ENCODE measurements at regions not wholly inside any gene's neighbourhood (a gene's known extent, or its start where the extent isn't known, plus 50 kb on each side); places are given as distances from the start of the nearest gene placed in this dataset.
"Not testable (repeated sequence)": the region's sequence is repeated elsewhere in the genome, so short reads cannot be mapped to it uniquely, and the experiment has no call there.

DNA sequence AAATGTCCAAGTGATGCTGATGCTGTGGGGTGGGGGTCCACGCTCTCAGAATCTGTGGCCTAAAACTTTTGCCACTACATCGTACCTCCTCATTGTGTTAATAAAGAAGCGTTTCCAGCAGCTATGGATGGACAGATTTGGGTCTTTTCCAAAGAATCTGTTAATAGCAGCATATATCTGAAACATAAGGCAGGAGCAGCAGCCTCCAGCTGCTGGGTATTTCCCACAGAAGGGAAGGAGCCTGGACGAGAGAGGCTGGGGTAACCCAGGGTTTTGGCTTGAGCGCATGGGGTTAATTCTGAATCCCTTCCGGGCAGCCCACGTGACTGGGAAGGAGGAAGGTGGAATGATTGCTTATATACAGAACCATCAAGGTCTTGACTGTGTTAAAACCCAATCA lies 332.4 kb downstream of the BCOR start:
- no peak for DNase-seq (ENCODE audit: low read depth)

DNA sequence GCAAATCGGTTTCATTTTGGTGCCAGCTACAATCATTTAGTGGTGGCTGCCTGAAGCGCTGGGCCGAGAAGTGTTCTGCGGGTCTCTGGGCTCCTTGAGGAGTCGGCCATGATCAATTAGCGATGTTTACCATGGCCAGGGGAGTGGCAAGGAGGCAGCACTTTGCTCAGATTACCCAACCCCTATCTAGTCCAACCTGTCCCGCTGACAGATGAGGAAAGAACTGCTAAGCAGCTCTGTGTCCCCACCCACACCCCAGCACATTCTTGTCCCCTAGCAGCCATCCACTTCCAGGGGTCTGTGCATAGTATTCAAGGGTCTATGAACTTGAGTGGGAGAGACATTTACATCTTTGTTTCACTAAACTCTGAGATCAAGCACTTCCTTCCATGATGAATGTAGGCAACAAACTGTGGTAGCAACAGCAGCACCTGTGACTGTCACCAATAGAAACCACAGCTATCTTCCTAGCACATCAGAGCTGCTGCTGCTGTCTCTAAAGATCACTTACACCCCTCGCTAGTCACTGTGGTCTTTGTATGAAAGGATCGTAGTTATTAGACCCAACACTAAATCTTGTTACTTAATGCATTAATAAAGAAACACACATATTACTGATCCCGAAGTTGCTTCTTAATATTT lies 331.6 kb downstream of the BCOR start:
- DNase-seq (ENCODE audit: low read depth): no peak

DNA sequence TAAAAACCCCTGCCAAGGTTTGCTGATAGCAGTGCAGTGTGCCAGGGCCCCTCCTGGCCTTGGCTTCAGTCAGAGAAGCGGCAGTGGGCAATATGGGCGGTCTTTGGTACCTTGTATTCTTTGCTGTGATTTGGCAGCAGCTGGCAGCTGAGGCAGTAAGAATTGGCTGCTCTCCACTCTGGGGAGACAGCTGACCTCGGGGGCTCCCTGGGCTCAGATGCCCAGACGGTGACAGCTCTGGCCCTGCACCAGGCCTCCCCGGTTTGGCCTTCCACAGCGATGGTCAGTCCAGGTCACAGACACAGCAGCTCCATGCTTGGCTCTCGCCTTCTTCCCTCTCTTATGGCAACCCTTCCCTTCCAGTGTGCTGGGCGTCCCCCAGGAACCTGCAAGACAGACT lies 330.9 kb downstream of the BCOR start:
- DNase-seq (ENCODE audit: low read depth): no peak

DNA sequence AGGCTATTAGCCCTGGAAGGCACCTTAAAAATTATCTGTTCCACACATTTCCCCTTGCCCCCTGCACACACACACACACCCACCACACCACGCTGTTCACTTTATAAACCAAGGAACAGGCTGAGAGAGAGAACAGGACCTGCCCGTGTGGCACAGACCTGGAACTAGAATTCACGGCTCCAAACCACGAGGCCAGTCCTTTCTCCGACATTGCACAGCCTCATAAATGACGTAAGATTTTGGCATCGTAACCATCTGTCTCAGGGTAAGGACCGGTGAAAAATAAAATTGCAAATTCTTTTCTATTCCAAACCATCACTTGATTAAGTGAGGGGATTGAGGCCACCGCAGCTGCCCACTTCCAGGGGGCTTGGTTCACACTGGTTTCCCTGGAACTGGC lies 330.3 kb downstream of the BCOR start:
- DNase-seq (ENCODE audit: low read depth): no peak

DNA sequence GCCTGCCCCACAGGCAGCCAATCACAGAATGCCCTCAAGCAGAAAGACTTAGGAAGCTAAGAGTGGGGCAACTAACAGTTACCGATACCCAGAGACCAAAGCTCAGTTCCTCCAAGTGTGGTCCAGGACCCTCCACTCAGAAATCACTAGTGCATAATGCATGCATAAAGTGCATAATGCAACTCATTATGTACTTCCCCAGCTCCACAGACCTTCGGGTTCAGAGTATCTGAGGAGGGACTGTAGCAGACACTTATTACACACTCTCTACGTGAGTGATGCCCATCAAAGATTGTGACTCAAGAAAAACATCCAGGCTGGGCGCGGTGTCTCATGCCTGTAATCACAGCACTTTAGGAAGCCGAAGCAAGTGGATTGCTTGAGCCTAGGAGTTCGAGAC lies 328.0 kb downstream of the BCOR start:
- DNase-seq (ENCODE audit: low read depth): no peak

DNA sequence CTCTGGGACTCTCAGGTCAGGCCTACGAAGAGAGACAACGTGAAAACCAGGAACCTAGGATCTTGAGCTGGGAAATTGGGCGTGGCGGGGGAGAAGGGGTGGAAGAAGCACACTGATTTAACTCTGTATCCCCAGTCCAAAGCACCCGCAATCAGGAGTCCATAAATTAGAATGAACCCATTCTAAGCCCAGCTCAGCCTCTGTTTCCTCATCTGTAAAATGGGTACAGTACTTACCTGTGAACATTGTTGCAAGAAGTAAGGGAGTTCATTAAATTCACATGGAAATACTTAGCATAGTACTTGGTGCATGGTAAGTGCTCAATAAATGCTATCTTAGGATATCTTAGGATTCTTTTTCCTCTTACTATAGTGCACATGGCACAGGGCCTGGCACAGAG lies 326.7 kb downstream of the BCOR start:
- DNase-seq (ENCODE audit: low read depth): no peak

DNA sequence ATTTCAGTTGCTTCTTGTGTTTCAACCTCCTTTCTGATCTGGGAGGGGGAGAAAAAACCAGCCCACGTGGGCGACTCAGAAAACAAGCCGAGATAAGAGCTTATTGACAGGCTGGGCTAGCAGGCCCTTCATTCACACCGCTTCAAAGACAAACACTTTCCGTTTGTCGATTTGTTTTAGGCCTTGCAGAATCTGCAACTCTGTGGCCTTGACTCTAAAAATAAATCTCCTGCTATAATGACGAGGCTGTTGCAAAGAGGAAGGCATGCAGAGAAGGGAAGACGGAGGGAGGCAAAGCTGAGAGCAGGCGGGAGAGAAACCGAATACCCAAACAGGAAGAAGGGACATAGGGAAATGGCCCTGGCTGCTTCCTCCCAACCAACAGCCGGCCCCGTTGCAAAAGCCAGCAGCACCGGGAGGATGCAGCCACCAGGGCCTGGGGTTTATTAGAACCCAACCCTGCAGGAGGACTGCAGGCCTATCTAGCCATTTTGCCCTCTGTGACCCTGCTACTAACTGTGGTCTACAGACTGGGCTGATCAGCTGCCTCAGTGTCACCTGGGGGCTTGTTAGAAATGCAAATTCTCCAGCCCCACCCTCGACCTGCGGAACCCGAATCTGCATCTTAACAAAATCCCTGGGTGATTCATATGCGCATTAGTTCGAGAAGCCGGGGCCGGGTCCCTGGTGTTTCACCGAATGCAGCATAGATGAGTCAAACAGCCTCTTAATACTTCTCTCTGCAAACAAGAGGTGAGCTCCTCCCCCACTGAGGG lies 325.5 kb downstream of the BCOR start:
- DNase-seq (ENCODE audit: low read depth): no peak

DNA sequence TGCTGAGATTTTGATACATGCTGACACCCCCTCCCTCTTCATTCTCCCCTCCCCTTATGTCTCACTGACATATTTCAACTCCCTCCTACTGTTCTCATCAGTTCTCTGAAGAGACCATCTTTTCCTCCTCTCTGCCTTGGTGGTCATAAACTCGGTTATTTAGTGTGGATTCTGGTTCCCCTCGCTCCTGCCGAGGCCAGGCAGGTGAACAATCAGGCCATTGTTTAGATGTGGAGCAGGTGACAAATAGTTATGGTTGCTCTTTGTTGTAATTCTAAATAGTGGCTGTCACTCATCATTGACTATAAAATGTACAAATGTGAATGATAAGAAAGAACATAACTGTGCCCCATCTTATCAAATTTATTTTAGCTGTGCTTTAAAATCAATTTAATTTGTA lies 324.6 kb downstream of the BCOR start:
- no peak for DNase-seq (ENCODE audit: low read depth)

DNA sequence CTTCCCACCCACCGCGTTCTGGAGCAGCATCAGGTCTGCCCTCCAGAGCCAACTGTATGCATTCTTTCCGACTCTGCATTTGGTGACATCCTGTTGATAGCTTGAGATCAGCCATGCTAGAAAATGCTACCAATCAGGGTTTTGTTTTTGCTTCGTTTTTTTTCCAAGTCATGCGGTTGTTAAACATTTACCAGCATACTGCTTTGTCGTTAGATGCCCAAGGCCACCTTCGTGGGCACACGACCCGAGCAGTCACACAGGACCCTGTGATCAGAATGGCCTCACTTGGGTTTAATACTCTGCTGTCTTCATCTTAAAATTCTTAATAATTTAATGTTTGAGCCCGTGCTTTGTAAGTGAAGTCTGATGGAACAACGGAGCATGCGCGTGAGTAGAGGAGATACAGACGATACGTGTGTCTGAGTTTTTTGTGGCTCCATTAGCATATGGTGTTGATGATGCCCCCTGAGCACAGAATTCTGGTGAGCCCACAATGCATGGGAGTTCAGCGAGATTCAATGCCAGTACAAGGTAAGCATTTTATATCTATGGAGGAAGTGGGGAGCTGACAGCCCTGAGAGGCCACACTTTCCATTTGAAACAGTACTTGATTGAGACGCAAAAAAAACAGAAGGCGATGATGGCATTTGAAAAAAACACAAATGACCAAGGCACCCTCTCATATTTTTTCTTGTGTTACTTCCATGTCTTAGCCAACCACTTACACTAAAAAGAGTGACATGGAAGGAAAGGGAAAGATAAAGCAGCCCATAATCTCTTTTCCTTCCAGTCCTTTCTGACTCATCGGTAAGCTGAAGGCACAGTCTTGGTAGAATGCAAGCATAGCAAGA lies 323.6 kb downstream of the BCOR start:
- DNase-seq (ENCODE audit: low read depth): no peak

DNA sequence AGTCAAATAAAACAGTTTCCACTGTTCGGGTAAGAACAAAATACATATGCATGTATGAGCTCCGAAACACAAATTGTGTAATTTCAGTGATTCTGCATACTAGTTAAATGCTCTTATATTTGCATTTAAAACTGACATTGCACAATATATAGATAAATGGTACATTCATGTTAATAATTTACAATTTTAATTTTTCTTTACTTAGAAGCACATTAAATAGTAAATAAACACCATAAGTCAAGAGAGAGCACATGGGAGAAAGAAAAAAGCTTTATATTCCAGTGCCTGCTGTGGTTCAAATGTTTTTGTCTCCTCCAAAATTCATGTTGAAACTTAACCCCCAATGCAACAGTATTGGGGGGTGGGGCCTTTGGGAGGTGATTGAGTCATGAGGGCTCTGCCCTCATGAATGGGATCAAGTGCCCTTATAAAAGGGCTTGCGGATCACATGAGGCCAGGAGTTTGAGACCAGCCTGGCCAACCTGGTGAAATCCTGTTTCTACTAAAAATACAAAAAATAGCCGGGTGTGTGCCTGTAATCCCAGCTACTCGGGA lies 322.9 kb downstream of the BCOR start:
- no peak for DNase-seq (ENCODE audit: low read depth)

DNA sequence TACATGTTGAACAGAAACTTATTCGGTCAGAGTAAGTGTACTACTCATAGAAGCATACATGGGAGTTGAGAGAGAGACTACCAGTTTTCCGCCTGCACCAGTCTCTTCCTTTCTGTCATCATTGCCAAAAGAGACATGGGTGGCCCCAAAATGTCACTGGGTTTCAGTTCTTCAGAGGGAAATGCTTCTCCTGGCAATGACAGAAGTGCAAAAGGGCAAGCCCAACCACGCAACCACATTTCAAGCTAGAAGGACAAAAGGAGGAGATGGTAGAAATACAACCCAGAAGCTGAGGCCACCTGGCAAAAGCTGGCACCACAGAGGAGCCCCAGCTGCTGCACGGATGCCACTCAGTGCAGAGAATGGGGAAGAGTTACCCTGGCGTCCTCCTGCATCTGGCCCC lies 320.1 kb downstream of the BCOR start:
- no peak for DNase-seq (ENCODE audit: low read depth)

DNA sequence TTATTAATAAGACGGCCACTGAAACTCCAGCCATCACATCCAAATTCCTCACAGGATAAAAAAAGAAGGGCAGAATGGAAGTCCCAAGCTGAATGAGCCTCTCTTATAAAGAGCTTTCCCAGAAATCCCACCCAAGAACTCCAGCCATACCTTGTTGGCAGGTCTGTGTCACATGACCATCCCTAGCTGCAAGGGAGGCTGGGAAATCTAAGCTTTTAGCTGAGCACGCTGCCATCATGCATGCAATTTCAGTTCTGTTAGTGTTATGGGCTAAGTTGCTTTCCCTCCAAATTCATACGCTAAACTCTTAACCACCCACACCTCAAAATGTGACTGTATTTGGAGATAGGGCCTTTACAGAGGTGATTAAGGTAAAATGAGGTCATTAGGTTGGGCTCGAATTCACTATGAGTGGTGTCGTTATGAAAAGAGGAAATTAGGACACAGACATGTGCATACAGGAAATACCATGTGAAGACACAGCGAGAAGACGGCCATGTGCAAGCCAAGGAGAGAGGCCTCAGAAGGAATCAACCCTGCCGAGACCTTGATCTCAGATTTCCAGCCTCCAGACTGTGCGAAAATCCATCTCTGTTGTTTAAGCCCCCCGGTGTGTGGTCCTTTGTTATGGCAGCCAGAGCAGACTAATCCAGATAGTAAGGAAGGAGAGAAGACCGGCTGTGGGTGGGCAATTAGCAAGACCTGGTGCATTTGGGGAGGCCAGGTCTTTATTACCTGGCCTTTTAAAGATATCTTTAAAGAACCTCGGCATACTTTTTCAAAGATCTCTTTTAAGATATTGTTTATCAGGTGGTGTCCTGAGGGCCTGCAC lies 317.6 kb downstream of the BCOR start:
- no peak for DNase-seq (ENCODE audit: low read depth)

DNA sequence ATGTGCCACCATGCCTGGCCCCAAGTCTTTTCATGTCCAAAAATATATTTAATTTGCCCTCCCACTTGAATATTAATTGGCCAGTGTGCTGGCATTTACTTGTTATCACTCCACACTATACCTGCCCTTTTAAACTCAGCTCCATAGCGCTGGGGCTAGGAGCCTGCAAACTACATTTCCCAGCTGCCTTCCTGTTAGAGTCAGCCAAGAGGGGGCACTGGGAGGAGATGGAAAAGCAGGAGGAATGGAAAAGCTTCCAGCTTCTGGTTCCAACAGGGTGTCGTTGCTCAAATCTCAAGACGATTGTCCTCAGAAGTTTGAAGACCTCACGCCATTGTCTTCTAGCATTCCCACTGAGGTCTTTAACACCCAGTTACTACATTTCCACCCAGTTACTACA lies 315.5 kb downstream of the BCOR start:
- DNase-seq (ENCODE audit: low read depth): no peak

DNA sequence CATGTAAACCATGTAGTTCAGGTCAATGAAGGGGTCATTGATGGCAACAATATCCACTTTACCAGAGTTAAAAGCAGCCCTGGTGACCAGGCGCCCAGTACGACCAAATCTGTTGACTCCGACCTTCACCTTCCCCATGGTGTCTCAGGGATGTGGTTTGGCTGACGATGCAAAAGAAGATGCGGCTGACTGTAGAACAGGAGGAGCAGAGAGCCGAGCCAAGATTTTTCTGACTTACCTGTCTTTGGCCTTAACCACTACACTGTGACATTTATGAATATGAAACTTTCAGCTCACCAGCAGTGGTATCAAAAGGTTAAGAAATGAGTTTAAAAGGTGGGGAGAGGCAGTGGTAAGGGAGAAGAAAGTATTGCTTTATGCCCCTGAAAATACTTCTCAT lies 309.8 kb downstream of the BCOR start:
- DNase-seq (ENCODE audit: low read depth): no peak

DNA sequence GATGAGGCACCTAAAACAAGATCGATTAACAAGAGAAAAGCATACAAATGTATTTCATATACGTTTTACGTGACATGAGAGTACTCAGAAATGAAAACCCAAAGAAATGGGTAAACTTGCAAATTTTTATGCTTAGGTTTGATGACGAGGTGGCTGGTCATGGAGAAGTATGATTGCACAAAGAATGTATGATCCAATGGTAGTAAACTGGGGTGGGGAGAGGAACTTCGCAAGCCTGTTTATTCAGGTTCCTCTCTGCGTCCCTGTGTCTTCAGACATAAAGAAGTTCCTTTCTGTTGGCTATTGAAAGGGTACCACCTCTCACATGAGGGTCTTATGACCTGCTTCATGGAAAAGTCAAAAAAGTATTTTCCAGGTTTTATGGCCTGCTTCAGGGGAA lies 309.2 kb downstream of the BCOR start:
- DNase-seq (ENCODE audit: low read depth): no peak

DNA sequence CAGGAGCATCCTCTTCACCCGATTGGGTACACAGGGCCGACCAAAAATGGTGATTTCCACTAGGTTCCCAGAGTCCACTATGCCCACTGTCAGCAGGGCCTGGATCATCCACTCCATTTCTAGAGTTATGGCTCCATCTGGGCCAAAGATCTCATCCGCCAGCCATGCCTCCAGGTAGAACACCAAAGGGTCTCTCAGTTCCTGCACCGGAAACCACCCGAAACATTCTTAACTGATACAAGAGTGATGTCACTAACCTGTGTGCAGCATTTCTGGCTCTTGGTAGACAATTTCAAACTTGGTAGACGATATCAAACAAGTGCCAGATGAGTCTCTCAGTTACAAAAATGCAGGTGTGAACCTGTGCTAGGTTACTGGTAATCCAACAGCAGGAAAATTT lies 306.1 kb downstream of the BCOR start:
- DNase-seq (ENCODE audit: low read depth): no peak

DNA sequence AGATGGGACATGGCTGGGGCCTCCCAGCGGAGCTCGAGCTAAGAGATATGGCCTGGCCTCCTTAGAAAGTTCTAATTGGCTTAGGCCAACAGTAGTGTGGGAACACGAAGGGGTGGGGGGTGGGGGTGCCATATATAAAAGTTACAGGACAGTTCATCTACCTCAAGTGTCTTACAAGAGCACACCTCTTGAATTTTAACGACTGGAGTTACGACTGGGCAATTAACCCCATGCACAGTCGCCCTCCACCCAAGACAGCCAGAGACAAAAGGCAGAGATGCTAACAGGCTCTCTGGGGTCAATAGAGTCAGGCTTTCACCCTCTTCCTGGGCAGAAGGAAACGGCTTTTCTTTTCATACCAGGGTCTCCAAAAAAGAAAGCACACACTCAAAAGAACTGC lies 302.2 kb downstream of the BCOR start:
- no peak for DNase-seq (ENCODE audit: low read depth)

DNA sequence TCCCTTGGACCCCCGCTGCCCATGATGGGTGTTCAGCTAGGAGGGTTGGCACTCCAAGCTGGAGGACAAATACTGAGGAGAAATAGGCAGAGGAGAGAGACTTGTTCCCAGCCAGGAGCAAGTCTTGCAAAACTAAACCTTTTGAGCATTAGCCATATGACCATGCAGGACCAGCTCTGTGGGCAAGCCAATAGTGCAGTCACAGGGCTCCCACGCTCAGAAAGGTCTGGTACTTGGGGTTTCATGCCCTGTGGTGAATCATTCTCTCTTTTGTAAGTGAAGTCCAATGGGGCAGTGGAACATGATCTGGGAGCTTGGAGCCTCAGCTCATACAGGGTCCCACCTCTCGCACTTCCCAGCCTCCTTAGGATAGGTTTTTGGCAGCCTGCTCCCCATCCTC lies 300.9 kb downstream of the BCOR start:
- DNase-seq (ENCODE audit: low read depth): no peak

DNA sequence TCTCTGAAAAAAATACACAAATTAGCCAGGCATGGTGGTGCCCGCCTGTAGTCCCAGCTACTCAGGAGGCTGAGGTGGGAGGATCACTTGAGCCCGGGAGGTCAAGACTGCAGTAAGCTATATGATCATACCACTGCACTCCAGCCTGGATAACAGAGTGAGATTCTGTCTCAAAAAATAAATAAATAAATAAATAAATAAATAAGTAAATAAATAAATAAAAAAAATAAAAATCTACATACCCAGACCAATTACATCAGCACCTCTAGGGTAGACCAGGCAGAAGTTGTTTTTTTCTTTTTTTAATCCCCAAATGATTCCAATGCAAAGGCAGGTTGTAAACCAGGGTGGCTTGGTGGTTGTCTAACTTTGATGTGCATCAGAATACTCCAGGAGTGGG lies 299.3 kb downstream of the BCOR start:
- DNase-seq (ENCODE audit: low read depth): not testable (repeated sequence)

DNA sequence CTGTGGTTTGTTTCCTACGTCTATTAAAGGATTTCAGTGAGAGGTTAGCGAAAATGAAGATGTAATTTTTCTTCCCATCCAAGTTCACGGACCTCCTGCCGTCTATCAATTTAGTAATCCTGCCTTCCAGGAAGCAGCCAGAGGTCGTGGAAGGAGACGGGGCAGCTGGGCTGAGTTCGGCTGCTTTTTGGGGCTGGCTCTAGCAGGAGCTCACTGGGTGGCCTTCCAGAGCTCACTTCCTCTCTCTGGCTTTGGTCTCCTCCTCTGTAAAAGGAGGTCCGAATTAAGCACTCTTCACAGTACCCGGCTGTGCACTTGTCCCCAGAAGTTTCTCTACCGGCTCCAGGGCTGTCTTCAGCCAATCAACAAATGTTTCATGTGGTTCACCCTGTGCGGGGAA lies 295.4 kb downstream of the BCOR start:
- no peak for DNase-seq (ENCODE audit: low read depth)

DNA sequence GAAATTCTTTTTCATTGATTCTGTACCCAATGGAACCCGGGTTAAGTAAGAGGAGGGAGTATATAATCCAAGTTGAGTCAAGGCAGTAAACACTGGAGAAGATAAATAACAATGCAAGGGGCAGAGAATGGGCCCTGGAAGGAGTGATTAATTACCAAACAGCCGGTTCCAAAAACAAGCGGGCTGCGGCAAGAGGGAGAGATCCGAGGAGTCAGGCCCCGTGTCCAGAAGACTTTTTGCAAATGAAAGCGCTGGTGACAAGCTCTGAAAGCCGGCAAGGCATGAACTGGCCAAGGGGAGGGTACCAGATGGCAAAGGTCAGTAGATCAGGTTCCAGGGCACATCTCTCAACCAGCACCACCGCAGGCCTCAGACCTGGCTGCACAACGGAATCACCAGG lies 294.9 kb downstream of the BCOR start:
- DNase-seq (ENCODE audit: low read depth): no peak

DNA sequence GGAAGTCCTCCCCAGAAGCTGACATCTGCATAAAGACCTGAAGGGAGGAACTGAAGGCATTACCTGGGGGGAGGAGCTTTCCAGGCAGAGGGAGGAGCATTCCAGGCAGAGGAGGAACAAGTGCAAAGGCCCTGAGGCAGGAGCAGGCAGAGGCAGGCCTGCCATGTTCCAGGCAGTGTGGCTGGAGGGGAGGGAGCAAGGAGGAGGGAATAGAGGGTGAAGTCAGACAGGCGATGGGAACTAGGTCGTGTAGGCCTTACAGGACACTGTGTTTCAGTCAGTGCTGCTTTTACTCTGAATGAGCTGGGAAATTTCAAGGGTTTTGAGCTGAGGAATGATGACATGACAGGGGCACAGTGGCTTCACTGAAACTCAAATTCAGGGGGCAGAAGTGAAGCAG lies 292.7 kb downstream of the BCOR start:
- no peak for DNase-seq (ENCODE audit: low read depth)
